ENCODE measurements at regions not wholly inside any gene's neighbourhood (a gene's known extent, or its start where the extent isn't known, plus 50 kb on each side); places are given as distances from the start of the nearest gene placed in this dataset.

GRCh38 chr4:101419336-101420135 lies 72.2 kb upstream of the PPP3CA start:
- no peak for DNase-seq
- no peaks in the 10 kb centered on the region for H3K27me3 Mint-ChIP-seq (ENCODE audit: insufficient read depth)
- no peak overlapping the region for H3K4me3 Mint-ChIP-seq
- no peak for TF ChIP-seq CTCF (IDR thresholded peaks at IDR 0.05)
- no peak overlapping the region for H3K27ac Mint-ChIP-seq
- no peaks in the 10 kb centered on the region for H3K9me3 Mint-ChIP-seq
- H3K36me3 Mint-ChIP-seq (ENCODE audit: low read depth), result no peaks in the 10 kb centered on the region
- no peaks in the 10 kb centered on the region for H3K4me1 Mint-ChIP-seq (ENCODE audit: low read depth)

- H3K9me3 Mint-ChIP-seq, result no peaks in the 10 kb centered on the region
- no peak overlapping the region for H3K4me3 Mint-ChIP-seq
- no peaks in the 10 kb centered on the region for H3K4me1 Mint-ChIP-seq (ENCODE audit: low read depth)
- H3K27me3 Mint-ChIP-seq (ENCODE audit: insufficient read depth), result no peaks in the 10 kb centered on the region
- DNase-seq, result no peak
- no peak overlapping the region for H3K27ac Mint-ChIP-seq
- no peaks in the 10 kb centered on the region for H3K36me3 Mint-ChIP-seq (ENCODE audit: low read depth)
- no peak for TF ChIP-seq CTCF (IDR thresholded peaks at IDR 0.05)
Measured at GRCh38 chr4:101418466-101418865, 71.1 kb upstream of the PPP3CA start.

GRCh38 chr4:101418055-101418454 lies 70.7 kb upstream of the PPP3CA start:
- Mint-ChIP-seq H3K9me3 (no peaks in the 10 kb centered on the region), H3K27ac (no peak overlapping the region), H3K36me3 (ENCODE audit: low read depth) (no peaks in the 10 kb centered on the region), H3K4me1 (ENCODE audit: low read depth) (no peaks in the 10 kb centered on the region), H3K4me3 (no peak overlapping the region), H3K27me3 (ENCODE audit: insufficient read depth) (no peaks in the 10 kb centered on the region)
- TF ChIP-seq CTCF (IDR thresholded peaks at IDR 0.05), result no peak
- no peak for DNase-seq

- Mint-ChIP-seq H3K27me3 (ENCODE audit: insufficient read depth) (no peaks in the 10 kb centered on the region; the same call in 1 of the 2 replicates), H3K4me1 (ENCODE audit: low read depth) (no peaks in the 10 kb centered on the region), H3K36me3 (ENCODE audit: low read depth) (no peaks in the 10 kb centered on the region), H3K4me3 (no peak overlapping the region), H3K9me3 (no peaks in the 10 kb centered on the region), H3K27ac (no peak overlapping the region)
- TF ChIP-seq CTCF (IDR thresholded peaks at IDR 0.05), result no peak
- DNase-seq, result no peak
Measured at GRCh38 chr4:101417046-101417445, 69.7 kb upstream of the PPP3CA start.

- DNase-seq, result no peak
- no peaks in the 10 kb centered on the region for H3K9me3 Mint-ChIP-seq
- no peak for TF ChIP-seq CTCF (IDR thresholded peaks at IDR 0.05)
- H3K36me3 Mint-ChIP-seq (ENCODE audit: low read depth), result no peaks in the 10 kb centered on the region
- H3K4me3 Mint-ChIP-seq, result no peak overlapping the region
- H3K4me1 Mint-ChIP-seq (ENCODE audit: low read depth), result no peaks in the 10 kb centered on the region
- no peak overlapping the region for H3K27ac Mint-ChIP-seq
- no peaks in the 10 kb centered on the region; the same call in 1 of the 2 replicates for H3K27me3 Mint-ChIP-seq (ENCODE audit: insufficient read depth)
Measured at GRCh38 chr4:101415962-101416361, 68.6 kb upstream of the PPP3CA start.

Measured in HFFc6 (cell line).